Thoracic aorta (tissue), 2 donors: ENCODE measurements at regions not wholly inside any gene's neighbourhood (a gene's known extent, or its start where the extent isn't known, plus 50 kb on each side); places are given as distances from the start of the nearest gene placed in this dataset.

ENCODE experiments used
- ATAC-seq: fragments of 150-250 bp; one replicate; pipeline ENCODE4 v1.8.0; 2017; ENCODE audit warnings: low read depth; ENCODE audit not compliant: insufficient number of reproducible peaks, low FRiP score
- DNase-seq: peaks from one replicate; pipeline ENCODE4 v3.0.0-alpha.2; 2020; ENCODE audit warnings: low spot score
- H3K27ac ChIP-seq, 2 donors: fragments of 200-600 bp; sonication (generic); 1 replicate in 1 of 2; 2 replicates in 1 of 2; pipeline ENCODE4 v1.5.1; 2016; ENCODE audit warnings: mild to moderate bottlenecking in 2 of 2, moderate library complexity in 2 of 2
- H3K27me3 ChIP-seq: fragments of 200-600 bp; sonication (generic); replicated peaks from 2 replicates; pipeline ENCODE4 v1.6.0; 2016; ENCODE audit warnings: mild to moderate bottlenecking; ENCODE audit not compliant: insufficient read depth
- H3K36me3 ChIP-seq: fragments of 200-600 bp; sonication (generic); one replicate; pipeline ENCODE4 v1.5.1; 2016
- H3K4me1 ChIP-seq, 2 donors: fragments of 200-600 bp; sonication (generic); 1 replicate in 1 of 2; 2 replicates in 1 of 2; pipeline versions ENCODE4 v1.5.1 to v1.6.0; 2016; ENCODE audit warnings: low read depth in 2 of 2, mild to moderate bottlenecking in 1 of 2; ENCODE audit not compliant: control insufficient read depth in 1 of 2
- H3K4me3 ChIP-seq: fragments of 200-600 bp; sonication (generic); 2 replicates; pipeline ENCODE4 v1.5.1; 2016; ENCODE audit warnings: mild to moderate bottlenecking
- H3K9me3 ChIP-seq: fragments of 200-600 bp; sonication (generic); 2 replicates; pipeline ENCODE4 v1.5.1; 2016
- CTCF ChIP-seq: fragments of 200-600 bp; sonication (generic); IDR thresholded peaks from one replicate; pipeline ENCODE4 v1.5.1; 2019; ENCODE audit warnings: antibody characterized with exemption

- Histone ChIP-seq H3K27ac (no peak overlapping the region), H3K27me3 (no peaks in the 10 kb centered on the region), H3K4me3 (no peak overlapping the region), H3K36me3 (no peaks in the 10 kb centered on the region), H3K9me3 (no peaks in the 10 kb centered on the region), H3K4me1 (peaks cover 0 to 12% of the 10 kb centered on the region in 2 donors)
- ATAC-seq (no peak), DNase-seq (no peak)
- TF ChIP-seq CTCF: no peak
These were observed 171.0 kb downstream of the ANAPC1 start for GRCh38 chr2:111712940-111713515.

GRCh38 chr2:111715987-111716904 is 167.7 kb downstream of the ANAPC1 start:
- TF ChIP-seq CTCF: no peak
- ATAC-seq: no peak
- no peak overlapping the region for H3K27ac ChIP-seq
- H3K4me3 ChIP-seq: no peak overlapping the region
- no peaks in the 10 kb centered on the region for H3K9me3 ChIP-seq
- DNase-seq: no peak
- no peaks in the 10 kb centered on the region for H3K4me1 ChIP-seq
- no peaks in the 10 kb centered on the region for H3K27me3 ChIP-seq
- no peaks in the 10 kb centered on the region for H3K36me3 ChIP-seq

- H3K9me3 ChIP-seq: no peaks in the 10 kb centered on the region
- DNase-seq: no peak
- H3K4me3 ChIP-seq: no peak overlapping the region
- no peak overlapping the region for H3K27ac ChIP-seq
- H3K4me1 ChIP-seq: no peaks in the 10 kb centered on the region
- H3K27me3 ChIP-seq: no peaks in the 10 kb centered on the region
- H3K36me3 ChIP-seq: no peaks in the 10 kb centered on the region
- ATAC-seq: no peak
- TF ChIP-seq CTCF: no peak
These were observed 166.9 kb downstream of the ANAPC1 start for GRCh38 chr2:111716905-111717775.
